SU-DHL-6 (cell line): ENCODE measurements at regions not wholly inside any gene's neighbourhood (a gene's known extent, or its start where the extent isn't known, plus 50 kb on each side); places are given as distances from the start of the nearest gene placed in this dataset.

Experiments used
- CTCF ChIP-seq: fragments of 200-600 bp; sonication (generic); IDR thresholded peaks from one replicate; pipeline ENCODE4 v1.5.1; 2017; ENCODE audit warnings: antibody characterized with exemption, mild to moderate bottlenecking, low read length, moderate library complexity; ENCODE audit not compliant: insufficient read depth, poor library complexity, severe bottlenecking
- EZH2phosphoT487 ChIP-seq: fragments of 200-600 bp; sonication (generic), shearing (Covaris generic); conservative IDR thresholded peaks from 2 replicates; pipeline ENCODE4 v1.6.1; 2018; ENCODE audit warnings: mild to moderate bottlenecking, antibody characterized with exemption, low read length, moderate library complexity, mixed read lengths

GRCh38 chr12:42023733-42024494, 120.8 kb downstream of the GXYLT1 start:
- peak; percentile 96 for TF ChIP-seq CTCF
- TF ChIP-seq EZH2phosphoT487, result no peak
